HEK293T (cell line): ENCODE measurements at regions not wholly inside any gene's neighbourhood (a gene's known extent, or its start where the extent isn't known, plus 50 kb on each side); places are given as distances from the start of the nearest gene placed in this dataset.

Source experiments
- FOXA1 ChIP-seq: fragments of 450-650 bp; IDR thresholded peaks from 2 replicates; pipeline ENCODE4 v1.6.1; 2016; ENCODE audit warnings: mild to moderate bottlenecking
- FOXK2 ChIP-seq: fragments of 450-650 bp; IDR thresholded peaks from 2 replicates; pipeline ENCODE4 v1.6.1; 2016; ENCODE audit warnings: mild to moderate bottlenecking
- L3MBTL2 ChIP-seq: fragments of 450-650 bp; conservative IDR thresholded peaks from 2 replicates; pipeline ENCODE4 v1.6.1; 2016; ENCODE audit warnings: mild to moderate bottlenecking

DNA sequence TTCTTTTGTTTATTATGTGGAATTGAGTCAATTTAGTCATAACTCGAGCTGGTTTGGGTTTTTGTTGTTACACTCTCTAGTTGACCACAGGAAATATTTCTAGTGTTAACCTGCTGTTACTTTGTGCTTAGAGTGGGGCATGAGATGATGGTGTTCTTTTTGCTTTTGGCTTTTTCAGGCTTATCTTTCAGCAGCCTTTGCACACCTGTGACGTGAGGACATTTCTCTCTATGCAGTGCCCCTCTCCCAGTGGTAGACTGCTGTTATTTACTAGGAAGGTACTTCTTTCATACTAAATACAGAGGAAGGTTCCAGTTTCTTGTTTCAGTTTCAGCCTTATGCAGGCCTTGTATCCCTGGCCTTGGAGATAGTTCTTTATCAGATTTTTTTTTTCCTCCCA lies 766.8 kb upstream of the MAN1A1 start:
- no peak for TF ChIP-seq L3MBTL2
- TF ChIP-seq FOXK2, result no peak
- no peak for TF ChIP-seq FOXA1
